ENCODE measurements at regions not wholly inside any gene's neighbourhood (a gene's known extent, or its start where the extent isn't known, plus 50 kb on each side); places are given as distances from the start of the nearest gene placed in this dataset.
A peak's percentile ranks its signal among the peaks of the same experiment; 100 is the strongest.
"Not testable (repeated sequence)": the region's sequence is repeated elsewhere in the genome, so short reads cannot be mapped to it uniquely, and the experiment has no call there.

DNA sequence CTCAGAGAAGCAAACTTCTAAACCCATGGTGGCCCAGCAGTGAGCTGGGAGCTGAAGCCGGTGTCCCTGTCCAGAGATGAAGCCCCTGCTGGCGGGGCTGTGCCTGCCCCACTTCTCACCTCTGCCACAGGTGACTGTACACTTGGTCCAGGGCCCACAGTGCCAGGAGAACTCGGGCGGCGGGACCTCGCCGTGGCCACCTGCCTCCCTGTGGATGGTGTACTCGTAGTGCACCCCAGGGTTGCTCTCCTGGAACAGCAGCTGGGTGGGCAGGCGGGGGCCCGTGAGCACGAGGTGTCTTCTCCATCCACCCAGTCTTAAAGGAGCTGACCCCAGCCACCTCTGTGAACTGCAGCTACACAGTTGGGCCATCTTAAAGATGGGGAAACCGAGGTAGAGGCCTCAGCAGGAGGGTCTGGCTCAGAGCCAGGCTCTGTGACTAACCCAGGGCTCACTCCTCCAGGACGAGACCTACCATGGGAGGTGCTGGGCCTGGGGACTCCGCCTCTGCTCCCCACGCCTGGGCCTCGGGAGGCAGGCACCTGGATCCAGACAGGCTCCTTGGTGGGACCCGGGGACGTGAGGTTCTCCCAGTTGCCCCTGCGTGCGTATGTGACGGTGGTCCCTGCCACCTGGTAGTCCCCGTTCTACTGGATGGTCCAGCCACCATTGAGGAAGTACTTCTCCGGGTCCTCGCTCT, 113.1 kb upstream of the AKAP13 start:
- DNase-seq = not testable (repeated sequence)

- no peak for DNase-seq
Observed at GRCh38 chr15:85274315-85275050, 105.9 kb upstream of the AKAP13 start.

DNA sequence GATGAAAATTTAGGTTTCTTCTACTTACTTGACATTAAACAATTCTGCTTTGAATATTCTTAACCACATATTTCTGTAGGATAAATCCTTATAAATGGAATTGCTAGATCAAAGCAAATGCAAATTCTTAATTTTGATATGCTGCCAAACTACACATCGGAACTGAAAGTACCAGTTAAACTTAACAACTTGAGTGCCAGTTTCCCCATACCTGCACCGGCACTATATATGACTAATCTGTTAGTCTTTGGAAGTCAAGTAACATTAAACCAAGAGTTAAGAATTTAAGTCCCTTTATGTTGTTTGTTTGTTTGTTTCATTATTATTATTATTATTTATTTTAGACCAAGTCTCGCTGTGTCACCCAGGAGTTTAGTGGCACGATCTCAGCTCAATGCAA, 103.9 kb upstream of the AKAP13 start:
- no peak for DNase-seq

GRCh38 chr15:85276921-85277320, 103.5 kb upstream of the AKAP13 start:
- no peak for DNase-seq

DNA sequence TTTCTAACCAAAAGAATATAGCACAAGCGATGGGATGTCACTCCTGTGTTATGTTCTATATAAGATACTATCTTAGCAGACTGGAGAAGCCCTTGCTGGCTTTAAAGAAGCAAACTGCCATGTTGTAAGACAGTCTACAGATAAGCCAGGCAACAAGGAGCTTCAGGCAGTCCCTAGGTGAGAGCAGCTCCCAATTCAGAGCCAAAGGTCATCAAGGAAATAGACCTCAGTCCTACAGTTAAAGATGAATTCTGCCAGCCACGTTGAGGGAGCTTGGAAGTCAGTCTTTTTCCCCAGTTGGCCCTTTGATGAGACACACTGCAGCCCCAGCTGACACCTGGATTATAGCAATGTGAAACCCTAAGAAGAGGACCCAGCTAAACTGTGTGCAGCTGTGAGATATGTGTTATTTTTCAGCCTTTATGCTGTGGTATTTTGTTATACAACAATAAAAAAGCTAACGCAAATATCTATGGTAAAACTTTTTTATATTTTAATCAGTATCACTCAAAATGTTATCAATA, 102.5 kb upstream of the AKAP13 start:
- no peak for DNase-seq

GRCh38 chr15:85280203-85280602, 100.2 kb upstream of the AKAP13 start:
- no peak for DNase-seq

GRCh38 chr15:85281293-85281882, 99.0 kb upstream of the AKAP13 start:
- no peak for DNase-seq

DNA sequence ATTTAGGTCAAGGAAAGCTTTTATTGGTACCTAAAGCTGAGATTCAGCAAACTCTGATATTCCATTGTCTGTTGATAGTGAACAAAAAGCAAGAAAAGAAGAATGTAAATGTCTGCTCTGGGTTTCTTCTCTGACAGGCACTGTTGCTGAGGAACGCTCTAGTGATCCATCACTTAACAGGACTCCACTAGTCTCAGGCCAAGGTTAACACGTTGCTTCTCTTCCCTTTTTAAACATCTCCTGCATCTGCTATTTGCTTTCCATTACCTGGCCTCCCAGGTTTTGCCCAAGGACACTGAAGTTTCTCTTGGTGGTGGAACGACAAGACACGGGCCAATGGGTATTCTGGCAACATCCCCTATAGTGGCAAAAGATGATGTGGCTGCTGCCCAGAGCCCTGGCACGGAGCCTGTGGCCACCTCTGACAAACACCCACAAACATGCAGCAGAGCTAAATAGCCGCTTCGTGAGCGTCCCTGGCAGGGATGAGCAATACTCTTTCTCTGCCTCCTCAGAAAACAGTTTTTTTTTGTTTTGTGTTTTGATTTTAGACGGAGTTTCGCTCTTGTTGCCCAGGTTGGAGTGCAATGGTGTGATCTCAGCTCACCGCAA, 97.8 kb upstream of the AKAP13 start:
- no peak for DNase-seq

GRCh38 chr15:85283815-85284214, 96.6 kb upstream of the AKAP13 start:
- not testable (repeated sequence) for DNase-seq

DNA sequence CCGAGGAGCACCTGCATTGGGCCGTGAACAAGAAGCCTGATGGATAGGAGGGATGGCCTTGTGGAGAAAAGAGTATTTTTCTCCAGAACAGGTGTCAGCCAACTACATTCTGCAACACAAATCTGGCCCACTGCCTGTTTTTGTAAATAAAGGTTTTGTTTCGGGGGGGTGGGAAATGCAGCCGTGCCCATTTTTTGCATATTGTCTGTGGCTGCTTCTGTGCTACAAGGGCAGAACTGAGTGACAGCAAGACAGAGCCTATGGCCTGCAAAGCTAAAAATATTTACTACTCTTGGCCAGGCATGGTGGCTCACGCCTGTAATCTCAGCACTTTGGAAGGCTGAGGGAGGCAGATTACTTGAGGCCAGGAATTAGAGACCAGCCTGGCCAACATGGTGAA, 95.9 kb upstream of the AKAP13 start:
- DNase-seq = no peak

DNA sequence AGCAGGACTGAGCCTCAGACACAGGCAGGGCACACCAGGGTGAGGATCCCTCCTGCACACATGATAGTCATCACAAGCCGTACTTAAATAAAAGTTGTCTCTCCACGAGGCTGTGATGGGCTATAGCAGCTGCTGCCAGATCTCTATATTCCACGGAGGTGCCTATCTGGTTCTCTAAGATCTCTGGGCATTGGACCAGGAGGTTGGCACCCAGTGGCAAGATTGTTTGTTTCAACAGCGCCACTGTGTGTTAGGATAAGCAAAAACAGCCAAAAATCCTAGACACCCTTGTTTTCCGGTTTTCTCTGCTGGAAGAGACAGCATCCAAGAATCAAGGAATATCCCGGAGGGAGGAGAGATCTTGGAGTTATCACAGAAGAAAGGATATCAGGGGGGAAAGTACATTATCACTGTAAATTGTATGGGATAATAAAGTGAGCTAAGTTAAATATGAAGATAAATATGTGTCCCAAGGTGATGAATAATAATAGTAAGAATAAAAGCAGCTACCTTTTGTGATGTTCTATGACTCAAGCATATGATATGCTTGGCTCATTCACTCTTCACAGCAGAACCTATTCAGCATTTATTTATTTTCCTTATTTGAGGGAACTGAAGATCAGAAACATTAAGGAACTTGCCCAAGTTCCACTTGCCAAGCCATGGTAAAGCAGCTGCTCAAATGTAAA, 90.6 kb upstream of the AKAP13 start:
- DNase-seq = peak in 1 of 2 donors; percentile 40

- DNase-seq = not testable (repeated sequence)
Observed at GRCh38 chr15:85292583-85292982, 87.8 kb upstream of the AKAP13 start.

GRCh38 chr15:85296615-85297402, 83.6 kb upstream of the AKAP13 start:
- peak; percentile 72 to 81 for DNase-seq

DNA sequence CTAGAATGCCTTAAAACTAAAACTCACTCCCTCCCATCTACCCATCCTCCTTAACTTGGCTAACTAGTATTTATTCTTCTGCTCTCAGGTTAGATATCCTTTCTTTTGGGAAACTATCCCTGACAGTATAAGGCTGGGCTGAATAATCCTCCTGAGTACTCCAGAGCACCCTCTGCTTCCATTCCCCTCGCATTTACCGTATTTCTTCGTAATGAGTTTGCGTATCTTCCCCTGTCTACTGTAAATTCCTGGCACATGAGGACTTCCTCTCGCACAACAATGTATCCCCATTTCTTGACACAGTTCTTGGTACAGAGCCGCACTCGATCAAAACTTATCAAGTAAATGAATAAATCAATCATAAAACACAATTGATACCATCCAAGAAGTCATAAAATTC, 82.9 kb upstream of the AKAP13 start:
- DNase-seq = no peak

DNA sequence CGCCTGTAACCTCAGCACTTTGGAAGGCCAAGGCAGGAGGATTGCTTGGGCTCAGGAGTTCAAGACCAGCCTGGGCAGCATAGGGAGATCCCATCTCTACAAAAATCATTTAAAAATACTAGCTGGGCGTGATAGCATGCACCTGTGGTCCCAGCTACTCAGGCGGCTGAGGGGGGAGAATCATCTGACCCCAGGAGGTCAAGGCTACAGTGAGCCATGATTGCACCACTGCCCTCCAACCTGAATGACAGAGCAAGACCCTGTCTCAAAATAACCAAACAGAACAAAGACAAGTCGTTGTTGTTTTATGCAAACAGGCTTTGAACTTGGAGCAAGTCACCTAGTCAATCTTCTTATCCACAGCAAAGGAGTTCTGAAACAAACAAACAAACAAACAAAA, 82.0 kb upstream of the AKAP13 start:
- DNase-seq = no peak

- no peak for DNase-seq
Observed at GRCh38 chr15:85298941-85299340, 81.5 kb upstream of the AKAP13 start.

DNA sequence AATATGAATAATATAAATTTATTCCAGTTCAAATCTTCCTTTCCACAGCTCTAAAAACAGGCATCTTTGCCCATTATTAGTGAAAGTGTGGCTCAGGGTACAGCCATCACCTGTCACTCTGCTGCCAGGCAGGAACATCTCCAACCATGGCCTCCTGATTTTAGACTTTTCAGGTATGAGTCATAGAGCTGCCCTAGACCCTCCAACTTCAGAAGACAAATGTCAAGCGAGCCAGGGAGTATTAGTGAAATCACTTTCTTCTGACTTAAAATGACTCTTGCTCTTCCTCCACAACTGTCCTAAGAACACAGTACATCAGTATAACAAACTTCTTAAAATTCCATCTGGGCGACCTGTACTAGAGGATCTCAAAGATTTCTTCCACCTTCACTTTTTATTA, 78.1 kb upstream of the AKAP13 start:
- no peak for DNase-seq

DNA sequence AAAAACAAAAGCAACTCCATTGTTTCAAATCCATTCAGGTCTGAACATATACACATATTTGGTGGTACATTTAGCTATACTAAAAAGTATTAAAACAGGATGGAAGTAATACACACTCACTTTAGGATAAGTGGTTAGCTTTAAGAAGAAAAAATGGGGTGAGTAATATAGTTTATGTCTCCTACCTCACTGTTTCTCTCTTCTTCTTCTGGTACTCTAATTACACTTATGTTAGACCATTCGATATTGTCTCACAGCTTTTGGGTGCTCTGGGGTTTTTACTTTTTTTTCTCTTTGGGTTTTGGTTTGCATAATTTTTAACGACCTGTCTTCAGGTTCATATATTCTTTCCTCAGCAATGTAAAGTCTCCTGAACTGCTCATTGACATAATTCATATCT, 75.4 kb upstream of the AKAP13 start:
- no peak for DNase-seq

DNA sequence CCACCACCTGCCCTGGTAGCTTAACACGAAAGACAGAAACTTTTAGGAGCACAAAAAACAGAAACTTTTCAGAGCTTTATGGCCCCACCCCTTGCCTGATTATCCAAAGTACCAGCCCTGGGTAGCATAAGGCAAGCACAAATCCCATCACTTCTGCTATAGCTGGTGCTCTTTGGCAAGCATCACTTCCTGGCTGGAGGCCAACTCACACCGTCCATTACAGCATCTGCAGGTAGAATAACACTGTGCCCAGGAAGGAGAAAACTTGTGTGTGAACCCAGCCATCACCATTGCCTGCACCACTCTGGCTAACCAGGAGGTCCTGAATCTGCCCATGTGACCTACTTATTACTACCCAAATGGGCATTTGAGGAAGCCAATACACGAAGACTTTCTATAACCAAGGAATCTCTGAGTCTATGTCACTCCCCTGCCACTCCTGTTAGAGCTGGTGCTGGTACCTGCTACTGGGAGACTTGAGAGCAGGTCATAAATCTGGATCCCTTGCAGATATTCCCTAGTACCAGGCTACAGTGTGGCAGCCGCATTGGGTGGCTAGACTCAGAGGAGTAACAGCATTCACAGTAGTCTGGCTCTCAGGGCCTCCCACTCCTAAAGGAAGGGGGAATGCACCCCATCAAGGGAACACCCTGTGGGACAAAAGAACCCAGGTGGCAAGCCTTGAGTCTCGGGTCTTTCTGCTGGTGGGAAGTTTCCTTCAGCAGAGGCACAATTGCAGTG, 73.3 kb upstream of the AKAP13 start:
- DNase-seq = no peak

DNA sequence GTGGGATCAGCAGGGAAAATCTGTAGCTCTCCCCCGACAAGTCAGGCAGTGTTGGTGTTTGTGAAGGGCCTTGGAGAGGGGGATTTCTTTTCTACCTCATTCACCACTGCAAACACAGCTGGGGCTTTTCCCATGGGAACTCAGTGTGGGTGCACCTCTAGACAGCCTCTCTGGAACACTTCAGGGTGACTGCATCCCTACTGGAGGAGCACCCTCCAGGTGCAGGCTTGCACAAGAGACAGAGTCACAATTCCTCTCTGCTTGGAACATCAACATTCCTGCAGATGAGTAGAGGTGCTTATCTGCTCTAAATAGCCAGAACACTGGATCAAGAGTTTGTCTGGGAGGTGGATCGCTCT, 72.7 kb upstream of the AKAP13 start:
- DNase-seq = no peak

DNA sequence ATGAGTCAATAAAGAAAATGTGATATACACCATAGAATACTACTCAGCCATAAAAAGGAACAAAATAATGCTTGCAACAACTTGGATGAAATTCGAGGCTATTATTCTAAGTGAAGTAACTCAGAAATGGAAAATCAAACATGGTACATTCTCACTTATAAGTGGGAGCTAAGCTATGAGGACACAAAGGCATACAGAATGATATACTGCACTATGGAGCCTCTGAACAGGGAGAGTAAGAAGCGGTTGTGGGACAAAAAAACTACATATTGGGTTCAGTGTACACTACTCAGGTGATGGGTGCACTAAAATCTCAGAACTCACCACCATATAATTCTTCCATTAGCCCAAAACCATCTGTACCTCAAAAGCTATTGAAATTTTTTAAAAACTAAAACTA, 68.8 kb upstream of the AKAP13 start:
- DNase-seq = no peak
